Stimulated activated CD4-positive, alpha-beta T cell treated with anti-CD3 and anti-CD28 coated beads, Interleukin-1b, Interleukin-23, amount 100 ng/mL, for 48 hours (primary cell): ENCODE measurements at regions not wholly inside any gene's neighbourhood (a gene's known extent, or its start where the extent isn't known, plus 50 kb on each side); places are given as distances from the start of the nearest gene placed in this dataset.
"Not testable (repeated sequence)": the region's sequence is repeated elsewhere in the genome, so short reads cannot be mapped to it uniquely, and the experiment has no call there.

Experiments
- DNase-seq: peaks from one replicate; pipeline ENCODE4 v3.0.0-alpha.2; 2020

GRCh38 chr1:145553795-145554194, 54.0 kb upstream of the GPR89A start:
- not testable (repeated sequence) for DNase-seq

- no peak for DNase-seq
These were observed 62.7 kb upstream of the GPR89A start for GRCh38 chr1:145545055-145545454.

DNA sequence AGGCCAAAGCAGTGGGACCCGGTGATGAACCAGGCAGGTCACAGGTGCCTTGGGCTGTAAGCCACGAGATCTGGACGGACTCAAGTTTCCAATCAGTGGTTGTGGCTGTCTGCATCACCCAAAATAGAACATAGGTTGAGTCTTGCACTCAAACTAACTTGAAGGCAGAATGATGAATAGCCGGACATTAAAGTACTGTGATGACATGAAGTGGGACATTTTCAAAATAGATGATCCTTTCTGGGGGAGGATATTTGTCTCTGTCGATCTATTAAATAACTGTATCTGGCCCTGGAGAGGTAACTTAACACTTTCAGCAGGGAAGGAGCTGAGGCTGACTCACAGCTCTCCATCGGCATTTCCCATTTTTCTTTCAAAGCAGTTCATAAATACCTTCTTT, 66.1 kb upstream of the GPR89A start:
- not testable (repeated sequence) for DNase-seq

DNA sequence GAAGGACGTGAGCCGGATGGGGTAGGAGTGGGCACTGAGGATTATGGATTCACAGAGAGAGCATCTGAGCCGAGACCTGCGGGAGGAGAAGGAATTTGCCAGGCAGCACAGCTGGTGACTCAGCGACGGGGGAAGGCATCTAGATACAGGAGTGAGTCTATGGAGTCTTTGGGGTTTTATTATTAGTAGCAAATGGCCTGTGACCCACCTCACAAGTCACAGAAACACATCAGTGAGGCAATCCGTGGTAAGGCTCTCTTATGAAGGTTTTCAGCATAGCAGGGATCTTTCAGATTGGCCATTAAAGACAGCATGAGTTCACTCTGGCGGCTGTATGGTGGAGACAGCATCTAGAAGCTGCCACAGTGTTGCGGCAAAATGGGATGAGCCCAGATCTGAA, 66.5 kb upstream of the GPR89A start:
- DNase-seq, result not testable (repeated sequence)

GRCh38 chr1:145538118-145538882, 69.5 kb upstream of the GPR89A start:
- DNase-seq, result not testable (repeated sequence)

- not testable (repeated sequence) for DNase-seq
These were observed 70.8 kb upstream of the GPR89A start for GRCh38 chr1:145537003-145537402.

DNA sequence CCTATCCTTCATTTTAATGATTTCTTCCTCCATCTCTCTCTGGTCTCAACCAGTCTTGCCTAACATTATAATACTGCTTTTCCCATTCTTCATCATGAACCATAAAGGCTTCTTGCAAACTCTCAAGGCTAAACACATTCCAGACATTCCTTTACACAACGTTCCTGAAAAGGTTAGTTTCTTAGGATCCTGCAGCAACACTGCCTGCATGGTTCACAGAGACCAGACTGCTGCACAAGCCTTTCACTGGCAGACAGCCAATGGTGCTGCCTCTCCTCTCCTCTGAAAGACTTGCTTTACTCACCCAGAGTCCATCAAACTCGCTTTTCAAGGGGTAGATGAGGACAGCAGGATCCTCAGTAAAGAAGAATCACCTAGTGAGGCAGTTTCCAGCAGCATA, 72.3 kb upstream of the GPR89A start:
- DNase-seq, result not testable (repeated sequence)

- not testable (repeated sequence) for DNase-seq
These were observed 79.7 kb upstream of the GPR89A start for GRCh38 chr1:145528068-145528564.

GRCh38 chr1:145520159-145520558, 87.6 kb upstream of the GPR89A start:
- not testable (repeated sequence) for DNase-seq

DNA sequence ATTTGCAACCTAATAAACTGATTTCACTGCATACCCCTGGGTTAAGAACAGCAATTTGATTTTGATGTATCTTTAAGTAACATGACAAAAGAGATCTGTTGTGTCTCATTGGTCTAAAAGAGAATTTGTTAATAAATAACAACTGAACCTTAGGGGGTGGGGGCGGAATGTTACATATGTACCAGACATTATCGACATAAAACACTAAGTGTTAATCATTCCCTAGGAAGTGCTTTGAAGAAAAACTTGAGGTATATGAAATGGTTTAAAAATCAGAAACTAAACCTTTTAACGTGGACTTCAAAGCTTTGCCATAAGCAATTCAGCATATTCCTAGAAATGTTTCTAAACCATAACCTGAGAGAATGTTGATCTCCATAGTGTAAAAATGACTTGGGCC, 88.5 kb upstream of the GPR89A start:
- not testable (repeated sequence) for DNase-seq

DNA sequence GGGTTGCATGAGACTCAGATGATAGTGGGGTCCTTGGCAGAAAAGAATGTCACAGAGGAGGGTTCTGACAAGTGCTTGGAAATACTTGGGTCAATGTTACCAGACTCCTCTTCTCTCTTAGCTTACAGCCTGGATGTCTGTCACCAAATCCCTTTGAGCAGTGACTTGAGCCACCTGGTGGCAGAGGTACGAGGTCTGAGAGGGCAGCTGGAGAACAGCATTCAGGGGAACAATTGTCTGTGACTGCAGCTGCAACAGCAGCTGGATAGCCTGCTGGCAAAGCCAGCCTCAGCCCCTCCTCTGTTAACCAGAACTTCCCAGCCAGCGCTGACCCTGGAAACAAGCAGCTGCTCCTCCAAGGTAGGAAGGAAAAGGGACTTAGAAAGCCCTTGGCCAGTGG, 87.6 kb upstream of the NBPF20 start:
- DNase-seq, result not testable (repeated sequence)

DNA sequence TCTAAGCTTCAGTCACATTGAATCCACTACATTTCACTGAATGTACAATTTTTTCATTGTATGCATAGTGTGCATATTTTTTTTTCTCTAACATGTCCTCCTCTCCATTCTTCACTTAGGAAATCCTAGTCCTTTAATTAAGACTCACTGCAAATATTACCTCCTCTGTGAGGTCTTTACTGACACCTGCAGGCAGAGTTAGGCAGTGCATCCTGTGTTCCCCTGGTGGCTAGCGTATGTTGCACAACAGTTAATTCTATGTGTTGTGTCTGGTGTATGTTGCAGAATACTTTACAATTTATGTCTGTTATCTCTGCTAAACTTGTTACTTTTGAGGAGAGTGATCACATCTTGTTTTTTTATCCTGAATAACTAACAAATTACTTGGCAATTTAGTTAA, 82.7 kb upstream of the NBPF20 start:
- not testable (repeated sequence) for DNase-seq

DNA sequence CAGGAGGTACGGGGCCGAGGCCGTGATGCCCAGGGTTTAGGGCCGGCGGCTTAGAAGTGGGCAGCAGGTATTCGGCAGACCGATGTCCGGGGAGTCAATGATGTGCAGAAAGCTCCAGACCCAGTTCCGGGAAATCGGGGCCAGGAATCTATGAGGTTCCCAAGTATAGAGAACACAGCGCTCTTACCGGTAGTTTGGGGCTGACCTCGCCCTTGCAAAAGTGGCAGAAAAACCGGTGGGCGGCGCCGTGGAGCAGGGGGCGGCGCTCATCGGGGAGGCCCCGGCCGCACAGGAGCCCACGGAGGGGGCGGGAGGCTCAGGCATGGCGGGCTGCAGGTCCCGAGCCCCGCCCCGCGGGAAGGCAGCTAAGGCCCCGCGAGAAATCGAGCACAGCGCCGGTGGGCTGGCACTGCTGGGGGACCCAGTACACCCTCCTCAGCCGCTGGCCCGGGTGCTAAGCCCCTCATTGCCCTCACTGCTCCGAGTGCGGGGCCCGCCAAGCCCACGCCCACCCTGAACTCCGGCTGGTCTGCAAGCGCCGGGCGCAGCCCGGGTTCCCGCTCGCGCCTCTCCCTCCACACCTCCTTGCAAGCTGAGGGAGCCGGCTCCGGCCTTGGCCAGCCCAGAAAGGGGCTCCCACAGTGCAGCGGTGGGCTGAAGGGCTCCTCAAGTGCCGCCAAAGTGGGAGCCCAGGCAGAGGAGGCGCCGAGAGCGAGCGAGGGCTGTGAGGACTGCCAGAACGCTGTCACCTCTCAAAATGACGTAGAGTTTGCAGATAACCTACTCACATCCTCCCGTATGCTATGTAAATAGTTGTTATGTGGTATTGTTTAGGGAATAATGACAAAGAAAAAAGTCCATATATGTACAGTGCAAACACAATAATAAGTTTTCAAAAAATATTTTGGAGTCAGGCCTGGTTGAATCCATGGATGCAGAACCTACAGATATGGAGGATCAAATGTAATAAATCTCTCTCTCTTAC, 80.6 kb upstream of the NBPF20 start:
- not testable (repeated sequence) for DNase-seq

GRCh38 chr1:145504834-145505413, 79.5 kb upstream of the NBPF20 start:
- DNase-seq, result not testable (repeated sequence)

- DNase-seq, result not testable (repeated sequence)
These were observed 78.9 kb upstream of the NBPF20 start for GRCh38 chr1:145504310-145504709.

- not testable (repeated sequence) for DNase-seq
These were observed 74.8 kb upstream of the NBPF20 start for GRCh38 chr1:145500251-145500650.

DNA sequence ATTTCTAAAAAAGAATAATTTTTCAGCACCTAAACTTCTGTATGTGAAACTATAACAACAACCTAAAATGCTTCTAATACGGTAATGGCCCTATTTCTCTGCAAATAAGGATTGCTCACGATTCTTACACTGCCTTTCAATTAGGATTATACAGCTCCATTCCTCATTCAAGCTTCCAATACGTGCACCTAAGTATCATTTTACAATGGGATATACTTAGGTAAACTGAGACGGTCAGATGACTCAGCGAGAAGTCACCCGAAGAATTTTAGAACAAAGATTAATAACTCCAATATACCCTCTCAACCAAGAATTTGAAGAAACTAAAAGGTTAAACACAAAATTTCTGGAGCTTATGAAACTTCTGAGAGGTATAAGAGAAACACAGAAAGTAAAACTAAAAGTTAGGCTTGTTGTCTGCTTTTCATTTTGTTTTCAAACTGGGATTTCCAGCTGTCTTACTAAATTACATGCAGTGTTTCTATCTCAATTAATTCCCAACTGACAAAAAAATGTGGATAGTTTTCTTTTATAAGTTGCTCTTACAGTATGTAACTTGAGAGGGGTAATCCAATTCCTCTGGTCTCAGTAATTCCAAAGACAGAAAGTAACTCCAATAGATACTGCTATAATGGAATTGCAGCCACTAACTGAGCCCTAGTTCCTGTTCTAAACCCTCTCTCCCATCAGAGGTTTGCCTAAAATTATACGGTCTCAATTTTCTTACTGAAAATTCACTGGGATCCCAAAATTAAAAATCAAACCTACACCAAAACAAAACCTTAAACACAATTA, 69.9 kb upstream of the NBPF20 start:
- not testable (repeated sequence) for DNase-seq

DNA sequence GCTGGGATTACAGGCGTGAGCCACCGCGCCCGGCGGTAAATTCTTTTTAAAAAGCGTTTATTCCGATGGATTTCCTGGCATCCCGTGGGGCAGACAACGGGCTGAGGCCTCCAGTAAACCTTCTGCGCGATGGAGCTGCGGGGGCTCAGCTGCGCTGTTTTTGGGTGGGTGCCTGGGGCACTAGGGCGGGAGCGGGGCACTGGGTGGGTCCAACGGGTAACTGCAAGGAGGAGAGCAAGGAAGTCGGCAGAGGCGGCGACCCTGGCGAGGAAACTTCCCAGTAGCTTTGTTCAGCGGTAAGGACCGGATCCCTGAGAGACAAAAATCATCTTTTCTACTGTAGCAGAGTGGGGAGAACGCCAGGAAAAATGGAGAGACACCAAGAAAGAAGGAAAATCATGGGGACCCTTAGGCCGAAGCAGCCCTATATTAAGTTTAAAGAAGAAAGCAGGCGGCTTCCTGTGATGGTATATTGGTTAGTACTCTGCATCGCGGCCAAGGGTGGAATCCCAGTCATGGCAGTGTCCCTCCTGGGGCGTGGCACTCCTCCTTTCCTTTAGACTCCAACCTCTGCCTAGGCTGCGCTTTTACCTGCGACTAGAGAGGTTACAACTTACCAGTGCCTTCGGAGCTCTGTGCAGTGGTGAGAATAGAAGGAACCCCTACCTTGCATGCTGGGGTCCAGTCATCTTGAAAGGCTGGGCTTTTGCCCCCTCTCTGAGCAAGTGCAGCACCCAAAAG, 63.0 kb upstream of the NBPF20 start:
- not testable (repeated sequence) for DNase-seq

- not testable (repeated sequence) for DNase-seq
These were observed 61.8 kb upstream of the NBPF20 start for GRCh38 chr1:145487156-145487555.

DNA sequence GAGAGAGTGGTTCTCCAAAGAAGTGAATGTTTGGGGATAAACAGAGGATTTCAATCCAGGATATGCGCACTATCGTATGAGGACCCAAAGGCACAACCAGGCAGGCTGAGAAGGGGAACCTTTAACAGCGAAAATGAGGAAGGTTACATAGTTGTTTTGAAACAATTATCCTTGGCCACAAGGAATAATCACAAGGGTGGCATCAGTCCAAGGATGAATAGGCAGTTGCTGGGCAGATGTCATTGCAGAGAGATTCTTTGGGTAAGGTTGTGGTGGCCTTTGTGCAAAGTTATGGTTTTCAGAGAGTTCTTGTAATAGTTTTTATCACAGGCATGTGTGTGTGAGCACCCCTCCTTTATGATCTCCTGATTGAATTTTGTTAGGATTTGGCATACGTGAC, 58.9 kb upstream of the NBPF20 start:
- not testable (repeated sequence) for DNase-seq

GRCh38 chr1:145482214-145482860, 56.9 kb upstream of the NBPF20 start:
- not testable (repeated sequence) for DNase-seq
